ENCODE measurements at regions not wholly inside any gene's neighbourhood (a gene's known extent, or its start where the extent isn't known, plus 50 kb on each side); places are given as distances from the start of the nearest gene placed in this dataset.

DNA sequence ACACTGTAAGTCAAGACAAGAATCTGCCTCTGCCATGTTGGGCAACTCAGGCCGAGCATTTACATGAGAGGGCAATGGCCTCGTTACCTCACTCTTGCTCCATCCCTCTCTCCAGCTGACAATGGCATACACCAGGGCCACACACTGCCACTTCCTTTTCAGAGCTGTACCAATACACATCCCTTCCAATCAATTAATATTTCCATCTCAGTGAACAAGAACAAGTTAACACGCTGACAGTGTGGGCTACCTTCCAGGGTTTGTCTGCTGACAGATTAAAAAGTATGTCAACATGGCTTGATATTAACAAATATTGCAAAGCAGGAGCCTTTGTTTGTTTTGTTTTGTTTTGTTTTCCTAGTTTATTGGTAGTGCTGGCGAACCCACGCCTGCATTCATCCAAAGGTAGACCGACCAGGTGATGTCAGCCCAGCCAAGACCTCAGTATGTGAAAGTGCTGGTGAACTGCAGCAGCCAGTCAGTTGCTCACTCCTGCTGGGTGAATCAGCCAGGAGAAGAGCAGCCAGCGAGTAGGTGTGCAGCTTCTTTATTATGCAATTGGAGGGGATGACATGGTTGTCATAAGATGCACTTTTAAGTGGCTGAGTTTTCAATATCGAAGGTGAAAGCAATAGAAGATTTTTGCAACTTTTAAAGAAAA, 487.3 kb upstream of the JARID2 start:
- TF ChIP-seq, protein P1, sequence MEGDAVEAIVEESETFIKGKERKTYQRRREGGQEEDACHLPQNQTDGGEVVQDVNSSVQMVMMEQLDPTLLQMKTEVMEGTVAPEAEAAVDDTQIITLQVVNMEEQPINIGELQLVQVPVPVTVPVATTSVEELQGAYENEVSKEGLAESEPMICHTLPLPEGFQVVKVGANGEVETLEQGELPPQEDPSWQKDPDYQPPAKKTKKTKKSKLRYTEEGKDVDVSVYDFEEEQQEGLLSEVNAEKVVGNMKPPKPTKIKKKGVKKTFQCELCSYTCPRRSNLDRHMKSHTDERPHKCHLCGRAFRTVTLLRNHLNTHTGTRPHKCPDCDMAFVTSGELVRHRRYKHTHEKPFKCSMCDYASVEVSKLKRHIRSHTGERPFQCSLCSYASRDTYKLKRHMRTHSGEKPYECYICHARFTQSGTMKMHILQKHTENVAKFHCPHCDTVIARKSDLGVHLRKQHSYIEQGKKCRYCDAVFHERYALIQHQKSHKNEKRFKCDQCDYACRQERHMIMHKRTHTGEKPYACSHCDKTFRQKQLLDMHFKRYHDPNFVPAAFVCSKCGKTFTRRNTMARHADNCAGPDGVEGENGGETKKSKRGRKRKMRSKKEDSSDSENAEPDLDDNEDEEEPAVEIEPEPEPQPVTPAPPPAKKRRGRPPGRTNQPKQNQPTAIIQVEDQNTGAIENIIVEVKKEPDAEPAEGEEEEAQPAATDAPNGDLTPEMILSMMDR (IDR thresholded peaks at IDR 0.05; ENCODE audit: insufficient read depth, low read depth, low read length) = no peak
- TF ChIP-seq EZH2 (IDR thresholded peaks at IDR 0.05; ENCODE audit: insufficient read depth, low read length) = no peak
- no peak for FAIRE-seq
- no peak overlapping the region for H3K4me3 Mint-ChIP-seq (ENCODE audit: unreplicated experiment)
- H3K4me2 ChIP-seq (ENCODE audit: low read length) = no peak overlapping the region
- no peak overlapping the region for H3K9ac ChIP-seq (ENCODE audit: low read length)
- no peaks in the 10 kb centered on the region for H3K4me1 ChIP-seq (ENCODE audit: insufficient read depth, low read length)
- H3K36me3 ChIP-seq (ENCODE audit: insufficient read depth, low read length) = no peaks in the 10 kb centered on the region
- H3K4me1 Mint-ChIP-seq (ENCODE audit: low read depth, unreplicated experiment) = no peaks in the 10 kb centered on the region
- no peaks in the 10 kb centered on the region for H3K27me3 ChIP-seq (ENCODE audit: insufficient read depth, low read length)
- no peaks in the 10 kb centered on the region for H3K9me3 ChIP-seq (ENCODE audit: insufficient read depth, low read depth, low read length)
- no peaks in the 10 kb centered on the region for H3K36me3 Mint-ChIP-seq (ENCODE audit: low read depth, unreplicated experiment)
- H3K4me3 ChIP-seq (ENCODE audit: insufficient read depth, low read depth, low read length) = no peak overlapping the region
- H2AFZ ChIP-seq (ENCODE audit: low read depth, low read length) = no peak overlapping the region
- H3K27ac Mint-ChIP-seq (ENCODE audit: unreplicated experiment) = no peak overlapping the region
- H3K79me2 ChIP-seq (ENCODE audit: insufficient read depth, low read length) = no peaks in the 10 kb centered on the region
- no peak overlapping the region for H3K27ac ChIP-seq (ENCODE audit: low read depth, low read length)
- H4K20me1 ChIP-seq (ENCODE audit: insufficient read depth, low read length) = no peaks in the 10 kb centered on the region
- H3K9me3 Mint-ChIP-seq (ENCODE audit: unreplicated experiment) = peaks cover 3% of the 10 kb centered on the region
- peaks cover 2% of the 10 kb centered on the region for H3K27me3 Mint-ChIP-seq (ENCODE audit: low read depth, unreplicated experiment)
- DNase-seq (ENCODE audit: low read depth) = peak; percentile 12

DNA sequence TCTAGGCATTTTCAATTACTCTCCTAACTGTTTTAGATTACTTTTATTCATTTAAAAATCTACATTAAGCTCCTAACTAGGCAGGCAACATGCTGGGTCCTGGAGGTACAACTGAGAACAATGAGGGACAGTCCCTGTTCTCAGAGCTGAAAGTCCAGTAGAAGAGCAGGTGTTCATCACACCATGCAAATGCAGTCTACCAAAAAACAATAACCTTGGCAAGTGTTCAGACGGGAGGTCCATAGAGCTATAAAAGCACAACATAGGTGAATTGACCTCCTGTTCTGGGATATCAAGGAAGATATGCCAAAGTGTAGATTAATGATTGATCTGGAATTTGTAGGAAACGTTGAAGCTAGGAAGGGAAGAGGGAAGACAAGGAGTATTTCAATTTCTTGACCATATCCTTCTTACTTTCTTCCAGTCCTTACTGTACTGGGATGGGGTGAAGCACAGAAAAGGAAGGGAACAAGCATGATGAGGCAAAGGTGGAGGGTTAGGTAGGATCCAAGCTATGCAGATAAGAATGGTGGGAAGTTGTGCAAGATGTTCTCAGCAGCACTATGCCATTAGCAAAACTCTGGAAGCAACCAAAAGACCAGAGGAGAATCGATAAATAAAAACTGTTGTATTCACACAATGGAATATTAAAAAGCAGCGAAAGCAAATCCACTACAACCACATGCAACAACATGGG, 485.7 kb upstream of the JARID2 start:
- H3K79me2 ChIP-seq (ENCODE audit: insufficient read depth, low read length) = no peaks in the 10 kb centered on the region
- Mint-ChIP-seq H3K36me3 (ENCODE audit: low read depth, unreplicated experiment) (no peaks in the 10 kb centered on the region), H3K27me3 (ENCODE audit: low read depth, unreplicated experiment) (peaks cover 2% of the 10 kb centered on the region), H3K27ac (ENCODE audit: unreplicated experiment) (no peak overlapping the region), H3K4me3 (ENCODE audit: unreplicated experiment) (no peak overlapping the region), H3K9me3 (ENCODE audit: unreplicated experiment) (peaks cover 3% of the 10 kb centered on the region), H3K4me1 (ENCODE audit: low read depth, unreplicated experiment) (peaks cover 2% of the 10 kb centered on the region)
- H3K4me1 ChIP-seq (ENCODE audit: insufficient read depth, low read length) = no peaks in the 10 kb centered on the region
- no peak overlapping the region for H3K9ac ChIP-seq (ENCODE audit: low read length)
- TF ChIP-seq, protein P1 (IDR thresholded peaks at IDR 0.05; ENCODE audit: insufficient read depth, low read depth, low read length) = no peak
- TF ChIP-seq EZH2 (IDR thresholded peaks at IDR 0.05; ENCODE audit: insufficient read depth, low read length) = no peak
- no peak overlapping the region for H2AFZ ChIP-seq (ENCODE audit: low read depth, low read length)
- H3K4me2 ChIP-seq (ENCODE audit: low read length) = no peak overlapping the region
- H3K36me3 ChIP-seq (ENCODE audit: insufficient read depth, low read length) = no peaks in the 10 kb centered on the region
- no peaks in the 10 kb centered on the region for H3K9me3 ChIP-seq (ENCODE audit: insufficient read depth, low read depth, low read length)
- no peak for DNase-seq (ENCODE audit: low read depth)
- no peak for FAIRE-seq
- no peak overlapping the region for H3K4me3 ChIP-seq (ENCODE audit: insufficient read depth, low read depth, low read length)
- H3K27ac ChIP-seq (ENCODE audit: low read depth, low read length) = no peak overlapping the region
- H4K20me1 ChIP-seq (ENCODE audit: insufficient read depth, low read length) = no peaks in the 10 kb centered on the region
- H3K27me3 ChIP-seq (ENCODE audit: insufficient read depth, low read length) = no peaks in the 10 kb centered on the region

DNA sequence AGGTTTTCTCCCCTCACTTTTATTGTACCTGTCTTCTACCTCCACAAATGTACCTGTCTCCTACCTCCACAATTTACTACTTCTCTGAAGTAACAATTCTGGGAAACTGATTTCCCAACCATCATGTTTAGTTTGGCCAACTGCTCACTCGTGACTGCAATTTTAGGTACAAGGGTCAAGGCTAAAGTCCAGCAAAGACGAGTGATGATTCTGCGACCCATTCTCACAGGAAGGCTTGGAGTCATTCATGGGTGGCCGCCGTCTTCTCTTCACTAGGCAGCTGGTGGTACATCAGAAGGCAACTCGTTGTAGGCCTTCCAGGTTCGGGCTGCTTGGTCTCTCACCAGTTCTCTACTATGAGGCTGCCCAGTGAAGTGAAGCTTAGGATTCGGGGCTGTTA, 483.8 kb upstream of the JARID2 start:
- no peaks in the 10 kb centered on the region for H3K79me2 ChIP-seq (ENCODE audit: insufficient read depth, low read length)
- TF ChIP-seq EZH2 (IDR thresholded peaks at IDR 0.05; ENCODE audit: insufficient read depth, low read length) = no peak
- TF ChIP-seq, protein P1 (IDR thresholded peaks at IDR 0.05; ENCODE audit: insufficient read depth, low read depth, low read length) = no peak
- H3K9me3 ChIP-seq (ENCODE audit: insufficient read depth, low read depth, low read length) = no peaks in the 10 kb centered on the region
- FAIRE-seq (no peak), DNase-seq (ENCODE audit: low read depth) (no peak)
- Mint-ChIP-seq H3K36me3 (ENCODE audit: low read depth, unreplicated experiment) (no peaks in the 10 kb centered on the region), H3K4me3 (ENCODE audit: unreplicated experiment) (no peak overlapping the region), H3K27ac (ENCODE audit: unreplicated experiment) (no peak overlapping the region), H3K27me3 (ENCODE audit: low read depth, unreplicated experiment) (peaks cover 2% of the 10 kb centered on the region), H3K4me1 (ENCODE audit: low read depth, unreplicated experiment) (peaks cover 3% of the 10 kb centered on the region), H3K9me3 (ENCODE audit: unreplicated experiment) (peaks cover 3% of the 10 kb centered on the region)
- no peak overlapping the region for H3K4me3 ChIP-seq (ENCODE audit: insufficient read depth, low read depth, low read length)
- H3K4me2 ChIP-seq (ENCODE audit: low read length) = no peak overlapping the region
- no peaks in the 10 kb centered on the region for H3K4me1 ChIP-seq (ENCODE audit: insufficient read depth, low read length)
- no peaks in the 10 kb centered on the region for H3K27me3 ChIP-seq (ENCODE audit: insufficient read depth, low read length)
- H3K27ac ChIP-seq (ENCODE audit: low read depth, low read length) = no peak overlapping the region
- no peak overlapping the region for H2AFZ ChIP-seq (ENCODE audit: low read depth, low read length)
- H3K36me3 ChIP-seq (ENCODE audit: insufficient read depth, low read length) = no peaks in the 10 kb centered on the region
- H3K9ac ChIP-seq (ENCODE audit: low read length) = no peak overlapping the region
- H4K20me1 ChIP-seq (ENCODE audit: insufficient read depth, low read length) = no peaks in the 10 kb centered on the region
